NAMALWA (cell line): ENCODE measurements at regions not wholly inside any gene's neighbourhood (a gene's known extent, or its start where the extent isn't known, plus 50 kb on each side); places are given as distances from the start of the nearest gene placed in this dataset.
A peak's percentile ranks its signal among the peaks of the same experiment; 100 is the strongest.
"Not testable (repeated sequence)": the region's sequence is repeated elsewhere in the genome, so short reads cannot be mapped to it uniquely, and the experiment has no call there.

Experiments used
- DNase-seq: peaks from one replicate; pipeline ENCODE4 v3.0.0-alpha.2; 2015; ENCODE audit warnings: low spot score

DNA sequence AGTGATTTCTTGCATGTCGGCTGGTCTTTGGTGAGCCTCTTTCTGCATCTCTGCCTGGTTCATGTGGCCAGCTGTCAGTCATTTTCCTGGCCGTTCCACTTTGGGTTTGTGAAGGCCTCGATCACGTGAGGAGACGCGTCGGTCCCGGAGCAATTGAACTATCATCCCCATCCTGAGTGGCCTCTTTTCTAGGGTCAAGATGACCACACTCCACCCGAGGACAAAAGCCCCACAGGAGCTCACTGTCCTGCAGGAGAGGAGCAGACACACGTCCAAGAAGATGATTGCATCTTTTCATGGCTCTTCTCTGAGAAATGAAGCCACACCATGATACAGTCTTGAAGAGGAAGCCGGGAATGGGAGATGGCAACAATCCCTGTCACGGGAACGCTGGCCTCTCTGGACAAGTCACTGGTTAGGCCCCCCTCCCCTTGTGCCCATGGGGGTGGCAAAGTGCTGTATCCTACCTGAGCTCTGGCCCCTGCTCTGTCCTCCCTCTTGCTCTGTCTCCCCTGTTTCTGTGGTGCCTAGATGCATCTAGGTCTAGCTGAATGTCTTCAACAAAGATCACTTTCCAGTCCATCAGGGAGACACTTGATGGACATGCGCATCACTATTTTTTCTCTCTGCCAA, 291.4 kb upstream of the ZNF337 start:
- DNase-seq = not testable (repeated sequence)

DNA sequence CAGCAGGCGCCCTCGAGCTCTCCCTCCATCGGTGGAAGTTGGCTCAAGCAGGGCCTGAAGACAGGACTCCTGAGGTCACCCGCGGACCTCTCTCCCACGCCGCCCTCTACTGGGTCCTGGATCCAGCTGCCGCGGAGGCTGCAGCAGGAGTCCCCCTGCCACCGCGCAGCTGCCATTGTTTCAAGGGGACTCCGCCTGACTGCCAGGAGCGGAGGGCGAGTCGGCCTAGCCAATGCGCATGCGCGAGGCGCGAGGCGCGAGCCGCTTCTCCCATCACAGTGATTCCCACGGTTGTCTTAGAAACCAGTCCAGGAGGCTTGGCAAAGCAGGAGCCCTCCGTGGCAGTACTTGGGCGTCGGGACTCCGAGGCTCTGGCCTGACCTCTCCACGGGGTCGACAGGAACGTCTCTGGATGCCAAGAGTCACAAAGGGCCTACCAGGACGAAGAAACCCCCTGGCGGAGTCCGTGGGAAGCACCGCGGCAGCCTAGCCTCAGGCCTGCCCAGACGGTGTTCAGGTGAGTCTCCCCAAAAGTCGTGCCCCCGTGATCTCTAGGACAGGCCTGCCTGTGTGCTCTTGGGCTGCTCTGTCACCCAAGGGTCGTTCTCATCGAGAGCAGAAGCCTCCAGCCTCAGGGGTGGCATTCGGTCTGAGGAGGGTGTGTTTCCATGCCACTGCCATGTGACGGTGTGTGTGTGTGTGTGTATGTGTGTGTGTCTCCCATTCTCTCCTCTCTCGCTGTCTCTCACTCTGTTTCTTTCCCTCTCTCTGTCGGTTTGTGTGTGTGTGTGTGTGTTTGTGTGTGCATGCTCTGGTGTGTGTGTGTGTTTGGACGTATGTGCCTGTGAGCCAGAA, 290.6 kb upstream of the ZNF337 start:
- peak; percentile 64 for DNase-seq

DNA sequence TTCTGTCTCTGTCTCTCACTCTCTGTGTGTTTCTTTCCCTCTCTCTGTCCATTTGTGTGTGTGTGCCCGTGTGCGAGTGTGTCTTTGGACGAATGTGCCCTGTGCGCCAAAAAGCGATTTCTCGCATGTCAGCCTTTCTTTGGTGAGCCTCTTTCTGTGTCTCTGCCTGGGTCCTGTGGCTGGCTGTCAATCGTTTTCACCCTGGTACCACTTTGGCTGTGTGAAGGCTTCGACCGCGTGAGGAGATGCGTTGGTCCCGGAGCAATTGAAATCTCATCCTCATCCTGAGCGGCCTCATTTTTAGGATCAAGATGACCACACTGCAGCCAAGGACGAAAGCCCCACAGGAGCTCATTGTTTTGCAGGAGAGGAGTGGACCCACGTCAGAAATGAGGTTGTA, 288.9 kb upstream of the ZNF337 start:
- no peak for DNase-seq

GRCh38 chr20:25984933-25985332, 288.3 kb upstream of the ZNF337 start:
- DNase-seq = no peak

DNA sequence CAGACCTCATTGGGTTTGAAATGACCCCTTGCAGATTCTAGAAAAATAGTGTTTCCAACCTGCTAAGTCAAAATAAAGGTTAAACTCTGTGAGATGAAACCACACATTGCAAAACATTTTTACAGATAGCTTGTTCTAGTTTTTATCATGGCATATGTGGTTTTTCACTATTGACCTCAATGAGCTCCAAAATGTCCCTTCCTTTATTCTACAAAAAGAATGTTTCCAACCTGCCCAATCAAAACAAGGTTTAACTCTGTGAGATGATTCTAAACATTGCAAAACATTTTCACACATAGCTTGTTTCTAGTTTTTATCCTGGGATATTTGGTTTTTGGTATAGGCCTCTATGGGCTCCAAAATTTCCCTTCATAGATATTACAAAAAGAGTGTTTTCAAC, 286.0 kb upstream of the ZNF337 start:
- DNase-seq = not testable (repeated sequence)

DNA sequence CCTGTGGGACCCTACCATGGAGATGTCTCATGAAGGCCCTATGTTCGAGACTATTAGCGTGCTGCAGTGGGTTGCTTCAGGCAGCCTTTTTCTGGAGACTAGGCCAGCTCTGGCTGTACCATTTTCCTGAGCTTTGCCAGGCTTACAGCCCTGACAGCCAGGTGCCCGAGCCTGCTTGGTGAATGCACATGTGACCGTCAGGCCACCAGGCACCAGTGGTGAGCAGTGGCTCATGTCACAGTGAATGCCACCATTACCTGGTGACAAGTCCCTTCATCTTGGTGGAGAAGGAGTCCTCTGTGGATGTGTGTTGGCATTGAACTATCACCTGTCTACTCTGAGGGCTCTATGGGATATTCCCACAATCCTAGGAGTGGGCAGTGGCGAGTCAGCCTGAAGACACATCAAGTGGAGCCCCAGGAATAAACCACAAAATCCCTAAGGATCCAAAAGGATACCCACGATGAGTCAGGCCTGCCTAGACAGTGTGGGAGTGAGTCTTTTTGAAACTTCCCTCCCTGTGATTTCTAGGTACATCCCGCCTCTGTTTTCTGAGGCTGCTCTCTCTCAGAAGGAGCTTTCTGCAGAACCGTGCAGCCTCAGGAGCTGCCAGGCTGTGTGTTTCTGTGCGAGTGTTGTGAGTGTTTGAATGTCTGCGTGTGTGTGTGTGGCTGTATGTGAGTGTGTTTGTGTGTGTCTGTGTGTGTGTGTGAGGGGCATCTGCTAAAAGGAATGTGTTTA, 282.0 kb upstream of the ZNF337 start:
- not testable (repeated sequence) for DNase-seq

DNA sequence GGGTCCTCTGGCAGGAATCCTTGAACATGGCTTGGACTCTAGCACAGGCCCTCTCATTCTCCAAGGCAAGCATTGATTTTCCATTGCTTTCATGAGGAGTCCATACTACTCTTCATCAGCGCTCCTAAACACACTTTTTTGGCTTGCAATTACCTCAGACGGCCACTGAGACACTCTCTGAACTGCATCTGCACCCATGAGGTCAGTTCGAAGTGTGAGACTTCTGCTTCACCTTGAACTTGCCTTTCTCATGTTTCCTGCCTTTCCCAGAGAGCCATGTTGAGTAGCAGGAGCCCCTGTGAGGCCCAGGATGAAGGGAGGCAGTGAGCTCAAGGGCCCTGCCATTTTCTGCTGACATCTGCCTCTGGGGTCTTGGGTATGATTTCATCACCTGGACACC, 279.2 kb upstream of the ZNF337 start:
- not testable (repeated sequence) for DNase-seq

GRCh38 chr20:25965203-25965602, 268.6 kb upstream of the ZNF337 start:
- not testable (repeated sequence) for DNase-seq

DNA sequence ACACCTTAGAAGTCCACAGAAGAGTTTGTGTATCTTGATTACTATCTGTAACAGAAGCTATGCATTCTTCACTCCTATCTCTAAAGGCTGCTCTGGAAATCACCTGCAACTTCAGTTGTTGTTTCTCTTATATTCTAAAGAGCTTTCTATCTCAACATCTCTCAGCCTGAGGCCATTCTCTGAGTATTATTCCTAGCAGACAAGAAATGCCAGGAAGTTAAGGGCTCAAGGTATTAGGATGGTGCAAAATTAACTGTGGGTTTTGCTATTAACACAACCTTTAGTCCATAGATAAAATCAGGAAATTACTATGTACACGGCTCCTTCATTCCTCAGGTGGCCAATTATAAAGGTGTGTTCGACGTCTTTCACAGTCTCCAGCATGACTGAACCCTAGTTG, 257.2 kb upstream of the ZNF337 start:
- not testable (repeated sequence) for DNase-seq

- not testable (repeated sequence) for DNase-seq
Observed at GRCh38 chr20:25935230-25935629, 238.6 kb upstream of the ZNF337 start.

- not testable (repeated sequence) for DNase-seq
Observed at GRCh38 chr20:25932806-25933205, 236.2 kb upstream of the ZNF337 start.

DNA sequence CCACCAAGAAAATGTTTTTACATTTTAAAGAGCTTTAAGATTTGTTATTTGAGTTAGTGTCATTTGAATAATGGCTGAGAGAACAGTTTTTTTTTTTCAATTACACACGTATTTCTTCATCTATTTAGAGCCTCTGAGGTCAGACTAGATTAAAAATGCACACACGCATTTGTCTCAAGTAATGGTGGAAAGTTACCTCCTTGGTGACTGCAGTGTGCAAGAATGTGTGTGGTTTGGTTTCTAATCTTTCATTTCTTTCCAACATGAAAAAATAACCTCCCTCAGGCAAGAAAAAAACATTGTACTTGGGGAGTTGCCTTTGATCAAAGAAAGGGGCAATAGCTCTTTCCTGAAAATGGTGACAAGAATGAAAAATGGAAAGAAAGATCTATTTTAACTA, 235.5 kb upstream of the ZNF337 start:
- DNase-seq = not testable (repeated sequence)

DNA sequence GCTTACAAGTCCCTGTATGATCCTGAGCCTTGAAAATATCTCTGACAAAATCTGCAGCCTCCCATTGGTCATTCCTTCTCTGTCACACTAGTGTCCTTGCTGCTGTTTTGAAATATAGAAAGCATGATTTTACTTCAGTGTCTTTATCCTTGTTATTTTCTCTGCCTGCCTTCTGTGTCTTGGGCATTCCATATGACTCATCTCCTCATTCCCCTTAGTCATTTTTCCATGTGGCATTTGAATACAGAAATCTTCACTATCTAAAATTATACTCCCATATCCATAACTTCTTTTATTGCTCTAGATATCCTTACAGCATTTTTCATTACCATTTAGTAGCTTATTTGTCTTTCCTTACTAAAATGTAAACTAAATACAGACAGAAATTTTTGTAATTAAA, 205.7 kb upstream of the ZNF337 start:
- not testable (repeated sequence) for DNase-seq

GRCh38 chr20:25898663-25899062, 202.0 kb upstream of the ZNF337 start:
- not testable (repeated sequence) for DNase-seq

GRCh38 chr20:25879096-25879495, 182.4 kb upstream of the ZNF337 start:
- DNase-seq = not testable (repeated sequence)

- DNase-seq = not testable (repeated sequence)
Observed at GRCh38 chr20:25868650-25868979, 172.0 kb upstream of the ZNF337 start.

DNA sequence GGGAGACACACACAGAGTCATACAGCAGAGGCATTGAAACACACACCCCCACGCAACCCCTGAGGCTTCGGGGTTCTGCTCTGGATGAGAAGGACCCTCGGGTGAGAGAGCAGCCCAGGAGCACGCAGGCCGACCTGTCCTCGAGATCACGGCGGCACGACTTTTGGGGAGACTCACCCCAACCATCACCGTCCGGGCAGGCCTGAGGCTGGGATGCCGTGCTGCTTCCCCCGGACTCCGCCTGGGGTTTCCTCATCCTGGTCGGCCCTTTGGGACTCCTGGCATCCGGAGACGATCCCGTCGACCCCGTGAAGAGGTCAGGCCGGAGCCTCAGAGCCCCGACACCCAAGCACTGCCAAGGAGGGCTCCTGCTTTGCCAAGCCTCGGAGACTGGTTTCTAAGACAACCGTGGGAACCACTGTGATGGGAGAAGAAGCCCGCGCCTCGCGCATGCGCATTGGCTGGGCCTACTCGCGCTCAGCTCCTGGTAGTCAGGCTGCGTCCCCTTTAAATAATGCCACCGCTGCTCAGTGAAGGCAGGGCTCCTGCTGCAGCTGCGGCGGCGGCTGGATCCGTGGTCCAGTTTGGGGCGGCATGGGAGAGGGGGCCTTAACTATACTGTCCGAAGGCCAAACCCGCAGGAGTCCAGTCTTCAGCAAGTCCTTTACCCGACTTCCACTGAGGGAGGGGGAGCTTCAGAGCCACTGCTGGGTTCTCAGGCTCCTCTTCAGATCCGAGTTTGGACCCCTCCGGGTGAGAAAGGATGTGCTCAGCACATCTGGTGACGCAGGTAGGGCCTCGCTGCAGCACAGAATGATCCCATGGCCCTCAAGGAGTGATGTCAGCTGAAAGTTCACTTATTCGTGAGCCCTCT, 171.4 kb upstream of the ZNF337 start:
- no peak for DNase-seq

GRCh38 chr20:25867015-25867775, 170.5 kb upstream of the ZNF337 start:
- not testable (repeated sequence) for DNase-seq

DNA sequence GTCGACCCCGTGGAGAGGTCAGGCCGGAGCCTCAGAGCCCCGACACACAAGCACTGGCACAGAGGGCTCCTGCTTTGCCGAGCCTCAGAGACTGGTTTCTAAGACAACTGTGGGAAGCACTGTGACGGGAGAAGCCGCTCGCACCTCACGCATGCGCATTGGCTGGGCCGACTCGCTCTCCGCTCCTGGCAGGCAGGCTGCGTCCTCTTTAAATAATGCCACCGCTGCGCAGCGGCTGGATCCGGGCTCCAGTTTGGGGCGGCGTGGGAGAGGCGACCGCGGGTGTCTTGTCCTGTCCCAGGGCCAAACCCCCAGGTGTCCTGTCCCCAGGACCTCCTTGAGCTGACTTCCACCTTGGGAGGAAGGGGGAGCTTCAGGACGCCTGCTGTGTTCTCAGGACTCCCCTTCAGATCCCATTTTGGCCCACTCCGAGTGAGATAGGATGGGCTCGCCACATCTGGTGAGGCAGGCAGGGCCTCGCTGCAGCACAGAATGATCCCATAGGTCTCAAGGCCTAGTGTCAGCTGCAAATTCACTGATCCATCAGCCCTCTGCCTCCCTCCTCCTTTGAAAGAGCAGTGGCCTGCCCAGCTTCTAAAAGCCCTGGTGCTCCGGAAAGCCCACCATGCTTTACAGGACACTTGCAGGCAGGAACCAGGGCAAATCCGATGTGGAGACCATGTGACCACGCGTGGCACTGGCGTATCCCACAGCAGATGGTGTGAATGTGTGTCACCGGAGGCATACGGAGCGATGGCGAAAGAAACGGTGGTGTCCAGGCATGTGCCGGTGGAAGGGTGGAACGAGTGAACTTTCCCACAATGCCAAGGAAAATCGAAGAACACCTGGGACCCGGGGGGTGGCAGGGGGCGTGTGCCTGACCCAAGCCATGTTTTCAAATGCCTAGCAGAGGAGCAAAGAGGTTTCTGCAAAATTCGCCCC, 169.3 kb upstream of the ZNF337 start:
- DNase-seq = peak; percentile 40
